K562 (cell line): ENCODE measurements at regions not wholly inside any gene's neighbourhood (a gene's known extent, or its start where the extent isn't known, plus 50 kb on each side); places are given as distances from the start of the nearest gene placed in this dataset.

ENCODE experiments used
- ATAC-seq: fragments of 200-7000 bp; cut with Tn5 transposase; 3 replicates; pipeline ENCODE4 v1.9.1; 2020; ENCODE audit warnings: moderate library complexity
- BruUV-seq: library from RNA; stranded (reverse); fragments of 400-500 nt; replicated peaks from 2 replicates; lab custom pipeline; 2021; lab: Mats Ljungman, UMichigan
- CTCF ChIA-PET: fragments of 300-600 bp; formaldehyde crosslinking; extraction: SDS; loops from one replicate; lab custom pipeline; 2021; ENCODE audit warnings: low intra/inter-chr PET ratio; lab: Yijun Ruan, JAX
- POLR2A ChIA-PET: fragments of 300-600, 350-650 bp; sonication (Branson Sonifier 250); formaldehyde crosslinking; extraction: SDS; loops from one replicate; lab custom pipeline; 2021; ENCODE audit warnings: antibody characterized with exemption, inconsistent platforms; lab: Yijun Ruan, JAX
- DNase-seq, 4 experiments: peaks; one replicate each; pipeline versions ENCODE4 v3.0.0 to v3.0.0-alpha.2; 2011 to 2018; ENCODE audit warnings: low spot score in 3 of 4, mixed read lengths in 3 of 4; ENCODE audit errors: extremely low read depth in 1 of 4
- FAIRE-seq: peaks from 2 replicates; lab custom pipeline; 2011; peaks lifted over from hg19 to GRCh38; lab: Jason Lieb, UNC
- H2AFZ ChIP-seq: 2 replicates; pipeline ENCODE4 v1.6.0; 2011; ENCODE audit warnings: low read depth, low read length, control low read depth, inconsistent platforms
- H3K27ac ChIP-seq: fragments of 200-600 bp; 3 replicates; pipeline ENCODE4 v1.8.0; 2011; ENCODE audit warnings: low read depth, mild to moderate bottlenecking, control low read depth, inconsistent platforms, low read length, moderate library complexity, mixed read lengths; ENCODE audit errors: extremely low read depth
- H3K27me3 ChIP-seq, 2 experiments: fragments of 300-600 bp in 1 of 2; 2 replicates in 1 of 2; 3 replicates in 1 of 2; pipeline versions ENCODE4 v1.6.0 to v1.8.0; 2011; ENCODE audit warnings: inconsistent platforms in 2 of 2, low read length in 2 of 2, mild to moderate bottlenecking in 1 of 2, mixed read lengths in 1 of 2, moderate library complexity in 1 of 2; ENCODE audit not compliant: control insufficient read depth in 2 of 2, insufficient read depth in 2 of 2
- H3K36me3 ChIP-seq: fragments of 300-600 bp; 3 replicates; pipeline ENCODE4 v1.8.0; 2011; ENCODE audit warnings: mild to moderate bottlenecking, low read length, inconsistent platforms; ENCODE audit not compliant: control insufficient read depth, insufficient read depth
- H3K4me1 ChIP-seq, 2 experiments: fragments of 200-600 bp in 1 of 2; replicated peaks in 1 of 2; 2 replicates in 1 of 2; 3 replicates in 1 of 2; pipeline versions ENCODE4 v1.5.1 to v1.8.0; 2011; ENCODE audit warnings: inconsistent platforms in 2 of 2, low read length in 2 of 2, mild to moderate bottlenecking in 1 of 2, mixed read lengths in 1 of 2, moderate library complexity in 1 of 2; ENCODE audit not compliant: control insufficient read depth in 2 of 2, insufficient read depth in 2 of 2
- H3K4me2 ChIP-seq: 2 replicates; pipeline ENCODE4 v1.6.1; 2011; ENCODE audit warnings: low read length, control low read depth, inconsistent platforms, mixed read lengths; ENCODE audit not compliant: insufficient read depth
- H3K4me3 ChIP-seq: fragments of 200-600 bp; sonication (generic), shearing (Covaris generic); 2 replicates; pipeline ENCODE4 v1.5.1; 2016; ENCODE audit warnings: control low read depth, inconsistent platforms
- H3K79me2 ChIP-seq: fragments of 200-600 bp; 3 replicates; pipeline ENCODE4 v1.8.0; 2011; ENCODE audit warnings: low read length, inconsistent platforms; ENCODE audit not compliant: control insufficient read depth, insufficient read depth
- H3K9ac ChIP-seq, 2 experiments: 2 replicates each; pipeline versions ENCODE4 v1.6.0 to v1.6.1; 2011; ENCODE audit warnings: low read depth in 2 of 2, low read length in 2 of 2, control low read depth in 1 of 2, inconsistent platforms in 1 of 2, mild to moderate bottlenecking in 1 of 2, mixed read lengths in 1 of 2; ENCODE audit not compliant: insufficient read depth in 1 of 2
- H3K9me1 ChIP-seq: one replicate; pipeline ENCODE4 v1.6.0; 2011; ENCODE audit warnings: inconsistent platforms, mild to moderate bottlenecking, low read length, moderate library complexity; ENCODE audit not compliant: control insufficient read depth, insufficient read depth
- H3K9me3 ChIP-seq: replicated peaks from 2 replicates; pipeline ENCODE4 v1.5.1; 2011; ENCODE audit warnings: low read depth, low read length, inconsistent platforms; ENCODE audit not compliant: control insufficient read depth, insufficient read depth
- H4K20me1 ChIP-seq: replicated peaks from 2 replicates; pipeline ENCODE4 v1.6.1; 2011; ENCODE audit warnings: low read length, inconsistent platforms, mixed read lengths; ENCODE audit not compliant: control insufficient read depth, insufficient read depth
- CBFA2T3 ChIP-seq: fragments of 450-650 bp; IDR thresholded peaks from 2 replicates; pipeline ENCODE4 v1.6.1; 2017
- CBX1 ChIP-seq: sonication (generic); IDR thresholded peaks from 2 replicates; pipeline ENCODE4 v1.6.1; 2016; ENCODE audit warnings: antibody characterized with exemption, low read depth, mild to moderate bottlenecking
- HMG20A ChIP-seq: fragments of 450-650 bp; formaldehyde crosslinking; conservative IDR thresholded peaks from 2 replicates; pipeline ENCODE4 v1.4.0; 2020; ENCODE audit warnings: mild to moderate bottlenecking, mixed read lengths
- HNRNPL ChIP-seq: fragments of 200-400 bp; formaldehyde crosslinking; IDR thresholded peaks from 2 replicates; pipeline ENCODE4 v1.6.1; 2017; ENCODE audit warnings: low read depth, mild to moderate bottlenecking, low read length
- NCOA4 ChIP-seq: fragments of 450-650 bp; IDR thresholded peaks from 2 replicates; pipeline ENCODE4 v1.6.1; 2018; ENCODE audit warnings: mild to moderate bottlenecking; ENCODE audit not compliant: partially characterized antibody
- PKNOX1 ChIP-seq: fragments of 450-650 bp; IDR thresholded peaks from 2 replicates; pipeline ENCODE4 v1.6.1; 2016
- ZNF311 ChIP-seq: fragments of 250-450 bp; sonication (Bioruptor Pico); IDR thresholded peaks from 2 replicates; pipeline ENCODE4 v1.4.0; 2020; ENCODE audit warnings: mild to moderate bottlenecking, moderate library complexity
- ZNF57 ChIP-seq: fragments of 450-650 bp; formaldehyde crosslinking; IDR thresholded peaks from 2 replicates; pipeline ENCODE4 v1.4.0; 2020; ENCODE audit warnings: mild to moderate bottlenecking, moderate library complexity
- ZNF76 ChIP-seq: fragments of 250-450 bp; sonication (Bioruptor Pico); IDR thresholded peaks from 2 replicates; pipeline ENCODE4 v1.4.0; 2020; ENCODE audit warnings: mild to moderate bottlenecking, moderate library complexity, borderline replicate concordance
- ZNF77 ChIP-seq: fragments of 250-450 bp; sonication (Bioruptor Pico); IDR thresholded peaks from 2 replicates; pipeline ENCODE4 v1.5.0; 2020
- WGBS: fragments of 100-300 bp; shearing (Covaris generic); methylation state at CpG from one replicate; pipeline ENCODE4 v1.1.6; 2016; ENCODE audit warnings: low coverage, mixed read lengths; ENCODE audit not compliant: insufficient coverage; ENCODE audit errors: missing lambda C conversion rate; 5-methylcytosine and 5-hydroxymethylcytosine counted together
- in situ Hi-C: fragments of 300-500 bp; cut with MboI; formaldehyde crosslinking; loops from 4 replicates; pipeline ENCODE4 v1.15.0; 2018; ENCODE audit warnings: inconsistent platforms, mixed read lengths
- intact Hi-C: fragments of 100-400 bp; cut with micrococcal nuclease; formaldehyde crosslinking; loops from 2 replicates; pipeline ENCODE4 v1.14.2; 2022

- FAIRE-seq (no peak), ATAC-seq (no peak), DNase-seq (no peak)
- Histone ChIP-seq H2AFZ (no peak overlapping the region), H3K9ac (no peak overlapping the region), H4K20me1 (no peaks in the 10 kb centered on the region), H3K79me2 (no peaks in the 10 kb centered on the region), H3K9me1 (no peaks in the 10 kb centered on the region), H3K4me2 (no peak overlapping the region), H3K36me3 (no peaks in the 10 kb centered on the region), H3K27me3 (no peaks in the 10 kb centered on the region), H3K4me3 (no peak overlapping the region), H3K9me3 (no peaks in the 10 kb centered on the region), H3K27ac (no peak overlapping the region), H3K4me1 (no peaks in the 10 kb centered on the region)
- WGBS: 5% methylated on average over 13 of the region's 13 CpGs
- BruUV-seq: no TSS peak
- TF ChIP-seq CBX1 (no peak), ZNF311 (CRISPR knock-in tag) (no peak), ZNF57 (CRISPR knock-in tag) (no peak), HMG20A (CRISPR knock-in tag) (no peak), PKNOX1 (no peak), ZNF77 (CRISPR knock-in tag) (no peak), ZNF76 (CRISPR knock-in tag) (no peak), HNRNPL (no peak), CBFA2T3 (no peak), NCOA4 (no peak)
- intact Hi-C loops (no loop called here), in situ Hi-C loops (no loop called here)
- ChIA-PET CTCF (no interaction called here), POLR2A (no interaction called here)
Observed at GRCh38 chr5:166979307-166979895, 1312.0 kb upstream of the WWC1 start.
